ENCODE measurements at regions not wholly inside any gene's neighbourhood (a gene's known extent, or its start where the extent isn't known, plus 50 kb on each side); places are given as distances from the start of the nearest gene placed in this dataset.
A peak's percentile ranks its signal among the peaks of the same experiment; 100 is the strongest.

DNA sequence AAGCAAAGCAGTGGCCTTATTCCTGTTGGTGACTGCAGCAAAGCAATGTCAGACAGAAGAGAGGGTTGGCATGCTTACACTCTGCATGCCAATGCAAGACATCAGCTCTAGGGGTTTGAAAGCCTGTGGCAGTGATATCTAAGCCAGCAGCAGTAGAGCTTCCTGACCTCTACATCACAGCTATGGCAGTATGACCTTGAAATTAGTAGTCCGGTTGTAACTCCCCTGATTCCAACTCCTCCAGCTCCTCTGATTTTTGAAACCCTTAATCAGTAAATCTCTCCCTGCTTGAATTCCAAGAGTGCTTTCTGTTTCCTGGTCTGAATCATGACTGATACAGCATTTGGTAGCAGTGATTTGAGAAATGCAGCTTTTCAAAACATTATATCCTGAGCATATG is 60.0 kb upstream of the LRP1B start:
- H3K4me3 Mint-ChIP-seq, result no peak overlapping the region
- H3K27ac Mint-ChIP-seq, result peak overlapping the region; percentile 20
- no peaks in the 10 kb centered on the region for H3K27me3 Mint-ChIP-seq (ENCODE audit: insufficient read depth)
- peak; percentile 4 for DNase-seq
- no peaks in the 10 kb centered on the region for H3K36me3 Mint-ChIP-seq (ENCODE audit: low read depth)
- peaks cover 23% of the 10 kb centered on the region for H3K4me1 Mint-ChIP-seq (ENCODE audit: low read depth)
- H3K9me3 Mint-ChIP-seq, result peaks cover 13% of the 10 kb centered on the region; the same call in 1 of the 2 replicates
- TF ChIP-seq, protein P1, sequence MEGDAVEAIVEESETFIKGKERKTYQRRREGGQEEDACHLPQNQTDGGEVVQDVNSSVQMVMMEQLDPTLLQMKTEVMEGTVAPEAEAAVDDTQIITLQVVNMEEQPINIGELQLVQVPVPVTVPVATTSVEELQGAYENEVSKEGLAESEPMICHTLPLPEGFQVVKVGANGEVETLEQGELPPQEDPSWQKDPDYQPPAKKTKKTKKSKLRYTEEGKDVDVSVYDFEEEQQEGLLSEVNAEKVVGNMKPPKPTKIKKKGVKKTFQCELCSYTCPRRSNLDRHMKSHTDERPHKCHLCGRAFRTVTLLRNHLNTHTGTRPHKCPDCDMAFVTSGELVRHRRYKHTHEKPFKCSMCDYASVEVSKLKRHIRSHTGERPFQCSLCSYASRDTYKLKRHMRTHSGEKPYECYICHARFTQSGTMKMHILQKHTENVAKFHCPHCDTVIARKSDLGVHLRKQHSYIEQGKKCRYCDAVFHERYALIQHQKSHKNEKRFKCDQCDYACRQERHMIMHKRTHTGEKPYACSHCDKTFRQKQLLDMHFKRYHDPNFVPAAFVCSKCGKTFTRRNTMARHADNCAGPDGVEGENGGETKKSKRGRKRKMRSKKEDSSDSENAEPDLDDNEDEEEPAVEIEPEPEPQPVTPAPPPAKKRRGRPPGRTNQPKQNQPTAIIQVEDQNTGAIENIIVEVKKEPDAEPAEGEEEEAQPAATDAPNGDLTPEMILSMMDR (IDR thresholded peaks at IDR 0.05), result no peak

DNA sequence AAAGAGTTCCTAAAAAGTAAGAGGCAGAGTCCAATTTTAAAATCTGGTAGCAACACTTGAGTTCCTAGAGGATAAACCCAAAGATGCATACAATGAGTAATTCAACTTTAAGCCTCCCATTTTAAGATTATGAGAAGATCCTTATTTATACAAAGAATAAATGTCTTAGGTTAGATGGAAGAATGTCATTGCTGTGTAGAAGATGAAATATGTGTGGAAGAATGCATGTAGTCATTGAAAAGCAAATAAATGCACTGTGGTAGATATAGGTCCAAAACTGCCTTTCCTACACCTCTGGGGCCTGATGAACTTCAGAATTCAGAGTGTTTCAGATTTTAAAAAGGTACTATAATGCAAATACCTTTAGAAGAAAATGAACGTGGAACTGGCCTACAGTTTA is 58.7 kb upstream of the LRP1B start:
- peaks cover 31% of the 10 kb centered on the region for H3K4me1 Mint-ChIP-seq (ENCODE audit: low read depth)
- no peak overlapping the region for H3K4me3 Mint-ChIP-seq
- DNase-seq, result no peak
- H3K27me3 Mint-ChIP-seq (ENCODE audit: insufficient read depth), result no peaks in the 10 kb centered on the region
- H3K9me3 Mint-ChIP-seq, result peaks cover 8% of the 10 kb centered on the region; the same call in 1 of the 2 replicates
- H3K27ac Mint-ChIP-seq, result no peak overlapping the region
- TF ChIP-seq, protein P1 (IDR thresholded peaks at IDR 0.05), result no peak
- no peaks in the 10 kb centered on the region for H3K36me3 Mint-ChIP-seq (ENCODE audit: low read depth)

DNA sequence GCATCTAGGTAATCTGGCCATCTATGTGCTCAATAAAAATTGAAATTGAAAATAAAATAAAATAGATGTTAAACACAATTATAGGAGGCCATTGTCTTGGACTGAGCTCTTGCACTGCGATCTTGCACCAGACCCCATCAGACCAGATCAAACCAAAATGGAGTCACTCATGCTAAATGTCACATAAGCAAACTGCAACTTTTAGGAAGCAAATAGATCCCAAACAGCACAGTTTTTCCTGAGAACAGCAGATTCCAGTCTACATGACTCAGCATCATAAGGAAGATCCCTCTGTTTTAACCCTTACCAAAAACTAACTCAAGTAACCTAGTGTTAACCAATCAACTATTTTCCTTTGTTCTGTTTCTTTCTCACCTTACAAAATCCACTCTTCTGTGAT is 57.7 kb upstream of the LRP1B start:
- H3K4me3 Mint-ChIP-seq, result no peak overlapping the region
- no peak for DNase-seq

DNA sequence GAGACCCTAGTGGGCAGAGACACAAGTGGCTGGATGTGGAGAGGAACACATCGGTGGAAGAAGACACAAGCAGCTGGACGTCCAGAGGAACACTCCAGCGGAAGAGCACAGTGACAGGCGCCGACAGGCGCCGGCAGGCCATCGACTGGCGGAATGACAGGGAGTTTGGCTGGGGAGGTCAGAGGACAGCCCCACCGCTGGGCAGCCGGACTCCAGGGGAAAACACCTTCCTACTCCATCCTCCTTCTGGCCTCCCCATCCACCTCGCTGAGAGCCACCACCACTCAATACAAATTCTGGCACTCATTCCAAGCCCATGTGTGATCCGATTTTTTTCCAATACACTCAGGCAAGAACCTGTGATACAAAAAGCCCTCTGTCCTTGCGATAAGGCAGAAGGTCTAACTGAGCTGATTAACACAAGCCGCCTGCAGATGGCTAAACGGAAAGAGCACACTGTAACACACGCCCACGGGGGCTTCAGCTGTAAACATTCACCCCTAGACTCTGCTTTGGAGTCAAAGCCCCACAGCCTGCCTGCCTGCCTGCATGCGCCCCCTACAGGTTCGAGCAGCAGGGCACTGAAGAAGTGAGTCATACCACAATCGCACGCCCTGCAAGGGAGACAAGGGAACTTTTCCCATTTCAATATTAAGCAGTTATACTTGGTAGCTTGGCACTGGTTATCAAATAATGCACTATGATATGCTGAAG is 50.2 kb upstream of the LRP1B start:
- H3K36me3 Mint-ChIP-seq (ENCODE audit: low read depth), result no peaks in the 10 kb centered on the region
- no peak for DNase-seq
- TF ChIP-seq, protein P1 (IDR thresholded peaks at IDR 0.05), result peak; percentile 62; the same call in 1 of the 2 replicates
- H3K27me3 Mint-ChIP-seq (ENCODE audit: insufficient read depth), result no peaks in the 10 kb centered on the region; the same call in 1 of the 2 replicates
- no peaks in the 10 kb centered on the region; the same call in 1 of the 2 replicates for H3K9me3 Mint-ChIP-seq
- H3K4me3 Mint-ChIP-seq, result no peak overlapping the region
- peaks cover 9% of the 10 kb centered on the region for H3K4me1 Mint-ChIP-seq (ENCODE audit: low read depth)
- no peak overlapping the region for H3K27ac Mint-ChIP-seq

More for the DNA sequence above, 57.7 kb upstream of the LRP1B start:
- no peaks in the 10 kb centered on the region for H3K36me3 Mint-ChIP-seq (ENCODE audit: low read depth)
- peaks cover 8% of the 10 kb centered on the region; the same call in 1 of the 2 replicates for H3K9me3 Mint-ChIP-seq
- TF ChIP-seq, protein P1 (IDR thresholded peaks at IDR 0.05), result no peak
- peaks cover 31% of the 10 kb centered on the region for H3K4me1 Mint-ChIP-seq (ENCODE audit: low read depth)
- no peaks in the 10 kb centered on the region for H3K27me3 Mint-ChIP-seq (ENCODE audit: insufficient read depth)
- no peak overlapping the region for H3K27ac Mint-ChIP-seq

All from HFFc6 (cell line).